Keratinocyte (primary cell): ENCODE measurements at regions not wholly inside any gene's neighbourhood (a gene's known extent, or its start where the extent isn't known, plus 50 kb on each side); places are given as distances from the start of the nearest gene placed in this dataset.

Experiments
- DNase-seq: peaks from one replicate; pipeline ENCODE4 v3.0.0-alpha.2; 2011; ENCODE audit warnings: low read depth, missing footprints, low spot score
- FAIRE-seq: peaks from 2 replicates; lab custom pipeline; 2011; peaks lifted over from hg19 to GRCh38; lab: Jason Lieb, UNC
- H2AFZ ChIP-seq: 2 replicates; pipeline ENCODE4 v1.6.0; 2012; ENCODE audit warnings: low read length, control low read depth, inconsistent platforms; ENCODE audit not compliant: control insufficient read depth
- H3K27ac ChIP-seq: 2 replicates; pipeline ENCODE4 v1.5.1; 2011; ENCODE audit warnings: low read length; ENCODE audit not compliant: control insufficient read depth, insufficient read depth
- H3K27me3 ChIP-seq: 3 replicates; pipeline ENCODE4 v1.6.0; 2011; ENCODE audit warnings: low read length; ENCODE audit not compliant: control insufficient read depth, insufficient read depth; ENCODE audit errors: extremely low read depth
- H3K36me3 ChIP-seq, 2 experiments: 2 replicates in 1 of 2; 3 replicates in 1 of 2; pipeline ENCODE4 v1.5.1; 2011; ENCODE audit warnings: low read length in 2 of 2, mild to moderate bottlenecking in 1 of 2; ENCODE audit not compliant: control insufficient read depth in 2 of 2, insufficient read depth in 2 of 2; ENCODE audit errors: extremely low read depth in 1 of 2
- H3K4me1 ChIP-seq: 3 replicates; pipeline ENCODE4 v1.5.1; 2011; ENCODE audit warnings: low read length; ENCODE audit not compliant: control insufficient read depth, insufficient read depth; ENCODE audit errors: extremely low read depth
- H3K4me2 ChIP-seq: 3 replicates; pipeline ENCODE4 v1.6.0; 2011; ENCODE audit warnings: low read depth, low read length; ENCODE audit not compliant: control insufficient read depth, insufficient read depth; ENCODE audit errors: extremely low read depth
- H3K4me3 ChIP-seq, 3 experiments: fragments of 200-600 bp in 1 of 3; sonication (generic) in 1 of 3; 2 replicates in 2 of 3; 3 replicates in 1 of 3; pipeline ENCODE4 v1.5.1; 2011 to 2016; ENCODE audit warnings: low read length in 3 of 3, mild to moderate bottlenecking in 3 of 3, control low read depth in 2 of 3, inconsistent platforms in 1 of 3, low read depth in 1 of 3, mixed read lengths in 1 of 3, mixed run types in 1 of 3, moderate library complexity in 1 of 3; ENCODE audit not compliant: control insufficient read depth in 2 of 3, insufficient read depth in 2 of 3; ENCODE audit errors: extremely low read depth in 1 of 3
- H3K79me2 ChIP-seq: 2 replicates; pipeline ENCODE4 v1.6.0; 2012; ENCODE audit warnings: low read length; ENCODE audit not compliant: control insufficient read depth, insufficient read depth
- H3K9ac ChIP-seq: 3 replicates; pipeline ENCODE4 v1.6.0; 2011; ENCODE audit warnings: low read length; ENCODE audit not compliant: control insufficient read depth, insufficient read depth; ENCODE audit errors: extremely low read depth
- H3K9me1 ChIP-seq: 3 replicates; pipeline ENCODE4 v1.6.0; 2011; ENCODE audit warnings: low read length; ENCODE audit not compliant: control insufficient read depth, insufficient read depth; ENCODE audit errors: extremely low read depth
- H3K9me3 ChIP-seq: 2 replicates; pipeline ENCODE4 v1.5.1; 2012; ENCODE audit warnings: low read depth, low read length; ENCODE audit not compliant: control insufficient read depth
- H4K20me1 ChIP-seq: 3 replicates; pipeline ENCODE4 v1.6.0; 2011; ENCODE audit warnings: low read length; ENCODE audit not compliant: control insufficient read depth, insufficient read depth; ENCODE audit errors: extremely low read depth
- CTCF ChIP-seq, 3 experiments: IDR thresholded peaks in 1 of 3; conservative IDR thresholded peaks in 1 of 3; optimal IDR thresholded peaks in 1 of 3; 2 replicates in 2 of 3; 3 replicates in 1 of 3; pipeline versions ENCODE3 to v1.5.1; 2011; ENCODE audit warnings: low read length in 3 of 3, mild to moderate bottlenecking in 3 of 3, moderate library complexity in 2 of 3, control low read depth in 1 of 3, inconsistent platforms in 1 of 3; ENCODE audit not compliant: insufficient read depth in 2 of 3; ENCODE audit errors: extremely low read depth in 1 of 3
- EZH2 ChIP-seq: IDR thresholded peaks from one replicate; pipeline ENCODE4 v1.6.1; 2012; ENCODE audit warnings: inconsistent platforms, mild to moderate bottlenecking, low read length, moderate library complexity
- dilution Hi-C: fragments of 300-500 bp; cut with MboI; formaldehyde crosslinking; loops from one replicate; pipeline ENCODE4 v1.7.0; 2020; ENCODE audit warnings: low sequenced_read_pairs; ENCODE audit not compliant: extremely low pct_ligation_motif_present

GRCh38 chr1:188363943-188364342, 1535.2 kb downstream of the PLA2G4A start:
- Histone ChIP-seq H3K4me1 (no peaks in the 10 kb centered on the region), H3K4me3 (no peak overlapping the region), H4K20me1 (no peaks in the 10 kb centered on the region), H3K4me2 (no peak overlapping the region), H3K9me3 (no peaks in the 10 kb centered on the region), H3K9ac (no peak overlapping the region), H3K27me3 (no peaks in the 10 kb centered on the region), H3K79me2 (no peaks in the 10 kb centered on the region), H3K36me3 (no peaks in the 10 kb centered on the region), H3K9me1 (no peaks in the 10 kb centered on the region), H3K27ac (no peak overlapping the region), H2AFZ (no peak overlapping the region)
- dilution Hi-C loops, result no loop called here
- DNase-seq, result no peak
- FAIRE-seq, result no peak
- TF ChIP-seq EZH2 (no peak), CTCF (optimal IDR thresholded peaks at IDR 0.05 in 1 of 3, IDR thresholded peaks at IDR 0.05 in 1 of 3, conservative IDR thresholded peaks at IDR 0.05 in 1 of 3; ENCODE audit: extremely low read depth in 1 of 3, insufficient read depth in 2 of 3, low read length in 3 of 3) (no peak)

GRCh38 chr1:188364927-188365449, 1536.2 kb downstream of the PLA2G4A start:
- Histone ChIP-seq H3K27me3 (no peaks in the 10 kb centered on the region), H2AFZ (no peak overlapping the region), H3K9me1 (no peaks in the 10 kb centered on the region), H3K4me2 (no peak overlapping the region), H3K4me3 (no peak overlapping the region), H3K9ac (no peak overlapping the region), H3K27ac (no peak overlapping the region), H4K20me1 (no peaks in the 10 kb centered on the region), H3K36me3 (no peaks in the 10 kb centered on the region), H3K4me1 (no peaks in the 10 kb centered on the region), H3K79me2 (no peaks in the 10 kb centered on the region), H3K9me3 (no peaks in the 10 kb centered on the region)
- TF ChIP-seq EZH2 (no peak), CTCF (optimal IDR thresholded peaks at IDR 0.05 in 1 of 3, IDR thresholded peaks at IDR 0.05 in 1 of 3, conservative IDR thresholded peaks at IDR 0.05 in 1 of 3; ENCODE audit: extremely low read depth in 1 of 3, insufficient read depth in 2 of 3, low read length in 3 of 3) (no peak)
- no peak for DNase-seq
- FAIRE-seq, result no peak
- dilution Hi-C loops, result no loop called here
